SK-N-SH (cell line): ENCODE measurements at regions not wholly inside any gene's neighbourhood (a gene's known extent, or its start where the extent isn't known, plus 50 kb on each side); places are given as distances from the start of the nearest gene placed in this dataset.

Source experiments
- small RNA-seq, 7 experiments: library from RNA; depleted of rRNA; stranded (forward); fragments of <200 nt; gene quantifications; one replicate each; pipeline ENCODE3, GENCODE V24; 2012

Small RNA genes in the stretch of these regions (small RNA-seq; reads per million reads assigned to genes)
- 0 reads per million in 7 experiments for gene RN7SL28P
